HT1080 (cell line): ENCODE measurements at regions not wholly inside any gene's neighbourhood (a gene's known extent, or its start where the extent isn't known, plus 50 kb on each side); places are given as distances from the start of the nearest gene placed in this dataset.

Experiments
- DNase-seq: peaks from one replicate; pipeline ENCODE4 v3.0.0-alpha.2; 2015; ENCODE audit warnings: low read depth

DNA sequence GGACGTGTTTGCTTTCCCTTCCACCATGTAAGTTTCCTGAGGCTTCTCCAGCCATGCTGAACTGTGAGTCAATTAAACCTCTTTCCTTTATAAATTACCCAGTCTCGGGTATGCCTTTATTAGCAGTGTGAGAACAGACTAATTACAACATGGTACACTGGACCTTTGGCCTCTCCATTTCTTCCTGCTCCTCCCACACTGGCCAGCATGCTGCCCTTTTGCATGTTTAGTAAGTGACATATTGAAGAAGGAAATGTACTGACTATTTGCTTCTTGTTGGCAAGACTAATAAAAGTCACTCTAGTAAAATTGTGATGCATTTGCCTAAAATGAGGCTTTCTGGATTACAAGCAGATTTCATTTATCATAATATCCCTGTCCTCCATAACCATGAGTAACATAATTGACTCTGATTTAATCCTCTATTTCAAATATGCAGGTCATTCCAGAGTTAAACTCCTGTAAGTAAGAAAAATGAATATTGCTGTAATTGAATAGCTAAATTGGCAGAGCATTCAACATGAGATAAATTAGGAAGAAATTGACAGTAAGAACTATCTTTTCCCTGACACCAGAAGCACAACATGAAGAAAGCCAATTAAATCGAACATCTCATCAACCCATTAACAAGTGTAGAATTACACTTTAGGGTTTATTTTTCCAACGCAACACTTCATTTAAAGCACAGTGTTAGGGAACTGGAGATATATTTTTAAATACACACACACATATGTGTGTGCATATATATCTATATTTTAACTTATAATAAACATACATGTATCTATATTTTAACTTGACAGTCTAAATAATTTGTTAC is 427.8 kb upstream of the ZP4 start:
- DNase-seq = no peak

GRCh38 chr1:238312969-238313368 is 422.2 kb upstream of the ZP4 start:
- DNase-seq = no peak

DNA sequence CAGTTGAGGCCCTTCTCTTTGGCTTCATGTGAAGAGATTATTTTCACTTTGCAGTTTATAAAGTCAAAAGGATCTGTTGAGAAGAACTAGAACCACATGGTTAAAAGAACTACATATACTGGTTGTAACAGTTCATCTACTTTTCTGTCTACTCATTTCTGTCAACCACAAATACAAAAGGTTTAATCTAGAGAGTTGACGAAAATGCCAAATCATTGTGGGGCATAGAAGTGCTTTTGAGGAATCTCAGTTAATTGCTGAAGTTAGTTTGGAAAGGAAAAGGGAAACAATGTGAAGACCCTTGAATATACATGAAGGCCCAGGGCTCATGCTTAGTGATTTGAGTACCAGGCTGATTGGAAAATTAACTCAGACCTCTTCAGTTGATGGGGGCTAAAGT is 415.7 kb upstream of the ZP4 start:
- no peak for DNase-seq

GRCh38 chr1:238302646-238303045 is 411.9 kb upstream of the ZP4 start:
- DNase-seq = no peak

DNA sequence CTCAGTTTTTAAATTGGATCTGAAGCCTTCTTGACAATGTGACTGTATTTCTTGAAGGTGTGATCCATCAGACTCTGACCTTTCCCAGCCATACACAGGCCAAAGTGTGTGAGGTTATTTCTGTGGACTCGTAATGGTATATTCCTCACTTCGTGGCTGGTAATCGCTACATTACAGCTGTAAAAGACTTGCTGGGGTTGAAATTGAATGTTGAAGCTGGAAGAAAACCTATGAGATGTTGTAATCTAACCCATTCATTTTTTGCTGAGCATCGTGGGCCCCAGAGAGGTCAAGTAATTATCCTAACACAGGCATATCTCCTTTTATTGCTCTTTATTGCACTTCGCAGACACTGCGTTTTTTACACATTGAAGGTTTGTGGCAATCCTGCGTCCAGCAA is 405.6 kb upstream of the ZP4 start:
- no peak for DNase-seq

- DNase-seq = no peak
These were observed 402.4 kb upstream of the ZP4 start for GRCh38 chr1:238293075-238293474.

GRCh38 chr1:238281418-238281817 is 390.7 kb upstream of the ZP4 start:
- DNase-seq = peak; percentile 50

- no peak for DNase-seq
These were observed 389.1 kb upstream of the ZP4 start for GRCh38 chr1:238279694-238280380.

DNA sequence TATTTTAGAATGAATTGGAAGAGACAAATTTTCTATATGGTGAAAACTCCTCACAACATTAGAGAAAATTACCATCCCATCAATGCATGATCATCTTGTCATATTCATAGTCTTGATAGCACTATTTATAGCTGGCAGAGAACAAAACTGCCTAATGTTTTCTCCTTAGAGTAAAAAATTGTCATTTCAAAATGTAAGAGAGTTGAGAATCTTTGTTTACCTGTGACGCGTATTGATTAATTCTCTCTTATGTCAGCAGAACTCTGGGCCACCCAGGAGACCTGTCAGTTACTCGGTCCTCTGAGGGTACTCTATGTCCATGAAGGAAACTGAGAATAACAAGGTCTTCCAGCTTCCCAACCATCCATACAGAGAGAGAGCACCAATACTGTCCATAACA is 381.4 kb upstream of the ZP4 start:
- DNase-seq = no peak

GRCh38 chr1:238265866-238266265 is 375.1 kb upstream of the ZP4 start:
- DNase-seq = no peak

GRCh38 chr1:238264951-238265350 is 374.2 kb upstream of the ZP4 start:
- DNase-seq = no peak

DNA sequence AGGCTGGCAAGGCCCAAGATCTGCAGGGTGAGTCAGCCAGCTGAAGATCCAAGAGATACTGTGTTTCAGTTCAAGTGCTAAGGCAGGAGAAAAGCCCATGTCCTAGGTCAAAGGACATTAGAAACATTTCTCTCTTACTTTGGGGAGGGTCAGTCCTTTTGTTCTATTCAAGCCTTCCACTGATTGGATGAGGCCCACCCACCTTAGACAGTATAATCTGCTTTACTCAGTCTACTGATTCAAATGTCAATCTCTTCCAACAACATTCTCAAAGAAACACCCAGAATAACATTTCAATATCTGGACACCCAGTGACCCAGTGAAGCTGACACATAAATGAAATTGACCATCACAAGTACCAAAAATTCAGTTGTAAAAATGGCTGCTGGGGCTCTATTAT is 367.8 kb upstream of the ZP4 start:
- DNase-seq = no peak

- DNase-seq = no peak
These were observed 366.4 kb upstream of the ZP4 start for GRCh38 chr1:238257018-238257621.

GRCh38 chr1:238254935-238255334 is 364.2 kb upstream of the ZP4 start:
- DNase-seq = no peak

DNA sequence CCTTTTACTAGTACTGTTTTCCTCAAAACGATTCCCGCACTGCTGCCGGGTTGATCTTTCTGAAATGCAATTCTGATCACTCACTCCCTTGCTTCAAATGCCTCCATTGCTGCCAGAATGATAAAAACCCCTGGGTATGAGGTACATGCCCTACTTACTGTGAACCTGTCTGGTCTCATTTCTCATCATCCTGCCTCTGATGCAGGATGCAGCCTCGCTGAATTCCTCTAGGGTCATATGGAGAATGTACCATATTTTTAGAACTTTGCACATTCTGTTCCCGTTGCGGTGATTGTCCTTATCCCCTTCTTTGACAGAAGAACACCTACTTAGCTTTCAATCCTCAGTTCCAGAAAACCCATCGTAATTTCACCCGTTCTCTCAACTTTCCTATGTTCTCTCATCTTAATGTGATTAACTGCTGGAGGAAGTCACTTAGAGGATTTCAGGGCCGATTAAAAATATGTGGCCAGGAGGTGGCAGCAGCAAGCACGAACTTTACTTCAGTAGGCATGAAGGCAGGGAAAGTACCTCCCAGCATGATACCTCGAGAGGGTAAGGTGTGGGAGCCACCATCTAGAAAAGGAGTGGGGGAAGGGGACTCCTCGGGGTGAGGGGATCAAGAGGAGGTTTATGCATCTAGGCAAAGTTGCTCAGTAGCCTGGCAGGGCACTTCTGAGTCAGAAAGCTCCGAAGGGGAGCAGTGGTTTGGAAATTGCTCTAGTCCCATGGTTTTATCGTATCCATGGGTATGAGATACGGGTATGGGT is 361.5 kb upstream of the ZP4 start:
- DNase-seq = peak; percentile 55

DNA sequence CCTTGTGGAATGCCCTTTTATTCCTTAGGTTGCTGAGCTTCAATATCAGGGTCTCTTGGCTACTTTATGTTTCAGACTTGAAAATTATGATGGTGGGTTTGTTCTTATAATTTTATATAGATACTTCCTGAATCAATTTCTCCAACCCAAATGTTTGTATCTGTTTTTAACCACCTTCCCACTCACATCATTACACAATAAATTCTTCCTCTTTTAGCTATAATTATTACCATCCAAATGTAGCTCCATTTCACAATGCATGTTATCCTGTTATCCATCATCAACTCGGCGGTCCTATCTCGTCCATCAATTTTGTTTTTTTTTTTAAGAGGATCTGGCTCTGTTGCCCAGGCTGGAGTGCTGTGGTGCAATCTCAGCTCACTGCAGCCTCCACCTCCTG is 357.6 kb upstream of the ZP4 start:
- DNase-seq = no peak

DNA sequence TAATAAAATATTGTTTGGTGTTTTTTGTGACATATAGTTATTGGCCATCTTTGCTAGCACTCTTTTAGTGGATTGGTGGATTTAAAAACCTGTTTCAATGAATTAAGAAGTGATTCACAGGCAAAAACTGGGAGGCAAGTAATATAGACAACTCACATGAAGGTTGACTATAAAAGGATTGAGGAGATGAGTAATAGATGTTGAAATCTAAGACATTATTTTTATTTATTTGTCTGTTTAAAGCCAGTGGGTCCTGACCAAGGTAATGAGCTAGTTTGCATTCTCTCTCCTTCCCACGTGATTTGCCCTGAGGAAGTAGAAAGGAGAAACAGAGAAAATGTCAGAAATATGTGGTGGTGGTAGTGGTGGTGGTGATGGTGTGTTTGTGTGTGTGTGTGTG is 351.5 kb upstream of the ZP4 start:
- DNase-seq = no peak

GRCh38 chr1:238241607-238242006 is 350.9 kb upstream of the ZP4 start:
- no peak for DNase-seq

GRCh38 chr1:238239343-238239742 is 348.6 kb upstream of the ZP4 start:
- DNase-seq = no peak

DNA sequence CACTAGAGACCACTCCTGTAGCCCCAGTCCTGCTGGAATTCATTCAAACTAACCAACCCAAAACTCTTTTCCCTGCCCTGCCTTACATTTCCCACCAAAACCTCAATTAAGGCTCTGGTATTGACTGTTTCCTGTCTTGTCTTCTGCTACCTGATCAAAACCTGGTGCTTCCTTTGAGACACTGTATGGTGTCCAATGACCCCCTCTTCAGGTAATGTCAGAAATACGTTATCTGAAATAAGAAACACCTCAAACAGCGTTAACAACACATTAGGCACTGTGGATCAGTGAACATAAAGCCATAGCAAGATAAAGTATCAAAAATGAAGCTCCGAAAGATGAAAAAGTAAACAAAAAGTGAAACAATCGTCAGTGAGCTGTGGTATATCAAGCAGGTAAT is 343.2 kb upstream of the ZP4 start:
- DNase-seq = no peak

GRCh38 chr1:238232084-238232710 is 341.5 kb upstream of the ZP4 start:
- DNase-seq = no peak
